DOHH2 (cell line): ENCODE measurements at regions not wholly inside any gene's neighbourhood (a gene's known extent, or its start where the extent isn't known, plus 50 kb on each side); places are given as distances from the start of the nearest gene placed in this dataset.

Experiments used
- CTCF ChIP-seq: fragments of 200-600 bp; sonication (generic); IDR thresholded peaks from one replicate; pipeline ENCODE4 v1.5.1; 2014; ENCODE audit warnings: antibody characterized with exemption, mild to moderate bottlenecking, low read depth, low read length; ENCODE audit not compliant: poor library complexity, severe bottlenecking
- EZH2phosphoT487 ChIP-seq: fragments of 200-600 bp; sonication (generic); IDR thresholded peaks from 2 replicates; pipeline ENCODE4 v1.6.1; 2017; ENCODE audit warnings: borderline replicate concordance, mild to moderate bottlenecking, antibody characterized with exemption, low read length, moderate library complexity, mixed read lengths

- TF ChIP-seq CTCF (no peak), EZH2phosphoT487 (no peak)
These were observed 306.0 kb downstream of the BCL11A start for GRCh38 chr2:60247471-60247870.
